Activated CD8-positive, alpha-beta T cell treated with anti-CD3 and anti-CD28 coated beads for 36 hours (primary cell): ENCODE measurements at regions not wholly inside any gene's neighbourhood (a gene's known extent, or its start where the extent isn't known, plus 50 kb on each side); places are given as distances from the start of the nearest gene placed in this dataset.
"Not testable (repeated sequence)": the region's sequence is repeated elsewhere in the genome, so short reads cannot be mapped to it uniquely, and the experiment has no call there.

Source experiments
- ATAC-seq: fragments of 200-7000 bp; cut with Tn5 transposase; one replicate; pipeline ENCODE4 v1.10.0; 2021; ENCODE audit warnings: mild to moderate bottlenecking, moderate library complexity
- CTCF ChIA-PET: fragments of 350-600 bp; sonication (Branson Sonifier 250); formaldehyde crosslinking; loops from one replicate; lab custom pipeline; 2021; ENCODE audit warnings: antibody characterized with exemption; lab: Charles Lee
- POLR2A ChIA-PET: fragments of 350-600 bp; sonication (Branson Sonifier 250); formaldehyde crosslinking; loops from one replicate; lab custom pipeline; 2021; ENCODE audit warnings: antibody characterized with exemption; lab: Charles Lee
- DNase-seq: peaks from one replicate; pipeline ENCODE4 v3.0.0-alpha.2; 2020
- H3K27ac Mint-ChIP-seq: one replicate; pipeline ENCODE4 v1.8.0; 2021; ENCODE audit warnings: mild to moderate bottlenecking, mixed read lengths
- H3K27me3 Mint-ChIP-seq: one replicate; pipeline ENCODE4 v1.8.0; 2021; ENCODE audit warnings: mixed read lengths
- H3K36me3 Mint-ChIP-seq: one replicate; pipeline ENCODE4 v1.8.0; 2021; ENCODE audit warnings: low read depth, mixed read lengths
- H3K4me1 Mint-ChIP-seq: one replicate; pipeline ENCODE4 v1.8.0; 2021; ENCODE audit warnings: low read depth, mixed read lengths
- H3K4me3 Mint-ChIP-seq: one replicate; pipeline ENCODE4 v1.8.0; 2021; ENCODE audit warnings: mild to moderate bottlenecking, moderate library complexity, mixed read lengths
- H3K9me3 Mint-ChIP-seq: one replicate; pipeline ENCODE4 v1.8.0; 2021; ENCODE audit warnings: mixed read lengths
- intact Hi-C: fragments of 100-400 bp; cut with micrococcal nuclease; formaldehyde crosslinking; loops from one replicate; pipeline ENCODE4 v1.10.0; 2022
- TF ChIP-seq, protein P1 (sequence below): fragments of 200-600 bp; IDR thresholded peaks from one replicate; pipeline ENCODE4 v1.8.0; 2022; ENCODE audit warnings: antibody characterized with exemption, mild to moderate bottlenecking

DNA sequence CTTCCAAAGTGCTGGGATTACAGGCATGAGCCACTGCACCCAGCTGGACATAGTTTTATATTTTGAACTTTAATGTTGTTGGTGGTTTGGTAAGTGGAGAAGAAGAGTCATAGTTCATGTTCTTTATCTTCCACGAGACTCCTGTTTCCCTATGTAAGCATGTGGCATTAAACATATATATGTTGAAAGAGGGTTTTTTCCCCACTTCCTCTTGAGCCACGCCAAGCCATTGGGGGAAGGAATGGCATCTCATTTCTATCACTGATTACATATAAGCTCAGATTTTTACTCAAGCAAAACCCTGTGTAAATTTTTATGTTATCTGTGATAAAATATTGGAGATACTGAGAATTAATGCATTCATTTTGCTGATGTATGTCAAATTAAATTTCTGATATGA lies 300.4 kb downstream of the PHF14 start:
- Mint-ChIP-seq H3K27ac (no peak overlapping the region), H3K27me3 (no peaks in the 10 kb centered on the region), H3K36me3 (no peaks in the 10 kb centered on the region), H3K4me3 (no peak overlapping the region), H3K4me1 (no peaks in the 10 kb centered on the region), H3K9me3 (no peaks in the 10 kb centered on the region)
- no peak for ATAC-seq
- no peak for DNase-seq
- CTCF ChIA-PET, result no interaction called here
- TF ChIP-seq, protein P1, sequence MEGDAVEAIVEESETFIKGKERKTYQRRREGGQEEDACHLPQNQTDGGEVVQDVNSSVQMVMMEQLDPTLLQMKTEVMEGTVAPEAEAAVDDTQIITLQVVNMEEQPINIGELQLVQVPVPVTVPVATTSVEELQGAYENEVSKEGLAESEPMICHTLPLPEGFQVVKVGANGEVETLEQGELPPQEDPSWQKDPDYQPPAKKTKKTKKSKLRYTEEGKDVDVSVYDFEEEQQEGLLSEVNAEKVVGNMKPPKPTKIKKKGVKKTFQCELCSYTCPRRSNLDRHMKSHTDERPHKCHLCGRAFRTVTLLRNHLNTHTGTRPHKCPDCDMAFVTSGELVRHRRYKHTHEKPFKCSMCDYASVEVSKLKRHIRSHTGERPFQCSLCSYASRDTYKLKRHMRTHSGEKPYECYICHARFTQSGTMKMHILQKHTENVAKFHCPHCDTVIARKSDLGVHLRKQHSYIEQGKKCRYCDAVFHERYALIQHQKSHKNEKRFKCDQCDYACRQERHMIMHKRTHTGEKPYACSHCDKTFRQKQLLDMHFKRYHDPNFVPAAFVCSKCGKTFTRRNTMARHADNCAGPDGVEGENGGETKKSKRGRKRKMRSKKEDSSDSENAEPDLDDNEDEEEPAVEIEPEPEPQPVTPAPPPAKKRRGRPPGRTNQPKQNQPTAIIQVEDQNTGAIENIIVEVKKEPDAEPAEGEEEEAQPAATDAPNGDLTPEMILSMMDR, result no peak
- POLR2A ChIA-PET, result no interaction called here
- intact Hi-C loops, result no loop called here

DNA sequence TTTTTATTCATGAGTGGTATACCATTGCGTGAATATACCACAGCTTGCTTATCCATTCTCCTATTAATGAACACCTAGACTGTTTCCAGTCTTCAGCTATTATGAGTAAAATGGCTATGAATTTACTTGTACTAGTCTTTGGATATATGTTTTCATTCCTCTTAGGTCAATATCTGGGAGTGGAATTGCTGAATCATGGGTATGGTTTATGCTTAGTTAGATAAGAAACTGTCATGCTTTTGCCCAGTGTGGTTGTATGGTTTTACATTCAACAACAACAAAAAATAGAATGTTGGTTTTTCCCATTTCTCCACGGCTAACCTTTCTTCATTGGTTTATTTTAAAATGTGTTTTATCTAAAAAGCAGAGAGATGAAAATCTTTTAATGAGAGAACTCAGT lies 308.3 kb downstream of the PHF14 start:
- POLR2A ChIA-PET, result no interaction called here
- Mint-ChIP-seq H3K27ac (no peak overlapping the region), H3K36me3 (no peaks in the 10 kb centered on the region), H3K9me3 (peaks cover 3% of the 10 kb centered on the region), H3K4me3 (no peak overlapping the region), H3K27me3 (no peaks in the 10 kb centered on the region), H3K4me1 (no peaks in the 10 kb centered on the region)
- DNase-seq (no peak), ATAC-seq (no peak)
- CTCF ChIA-PET, result no interaction called here
- intact Hi-C loops, result no loop called here
- TF ChIP-seq, protein P1, result no peak

DNA sequence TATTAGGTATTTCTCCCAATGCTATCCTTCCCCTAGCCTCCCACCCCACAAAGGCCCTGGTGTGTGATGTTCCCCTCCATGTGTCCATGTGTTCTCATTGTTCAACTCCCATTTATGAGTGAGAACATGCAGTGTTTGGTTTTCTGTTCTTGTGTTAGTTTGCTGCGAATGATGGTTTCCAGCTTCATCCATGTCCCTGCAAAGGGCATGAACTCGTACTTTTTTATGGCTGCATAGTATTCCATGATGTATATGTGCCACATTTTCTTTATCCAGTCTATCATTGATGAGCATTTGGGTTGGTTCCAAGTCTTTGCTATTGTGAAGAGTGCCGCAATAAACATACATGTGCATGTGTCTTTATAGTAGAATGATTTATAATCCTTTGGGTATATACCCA lies 309.9 kb downstream of the PHF14 start:
- H3K36me3 Mint-ChIP-seq, H3K27ac Mint-ChIP-seq, intact Hi-C loops, H3K4me1 Mint-ChIP-seq, POLR2A ChIA-PET, ATAC-seq, DNase-seq, H3K4me3 Mint-ChIP-seq, H3K27me3 Mint-ChIP-seq, CTCF ChIA-PET, H3K9me3 Mint-ChIP-seq: not testable (repeated sequence)

DNA sequence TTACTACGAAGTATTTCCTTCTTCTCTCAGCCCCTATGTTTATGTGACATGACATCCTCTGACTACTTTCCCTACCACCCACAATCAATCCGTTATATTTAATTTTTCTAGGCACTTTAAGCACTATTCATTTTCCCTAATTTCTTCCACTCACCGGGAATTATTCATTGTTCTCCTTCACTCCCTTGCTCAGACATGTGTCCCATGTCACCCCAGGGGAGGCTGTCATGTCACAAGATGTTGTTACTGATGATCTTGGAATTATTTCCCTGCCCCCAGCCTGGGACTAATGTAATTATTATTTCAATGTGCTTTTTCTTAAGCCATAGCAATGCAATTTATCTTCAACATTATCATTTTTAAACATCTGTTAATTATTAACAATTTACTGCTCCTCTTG lies 317.2 kb downstream of the PHF14 start:
- H3K4me3 Mint-ChIP-seq, result no peak overlapping the region
- POLR2A ChIA-PET, result no interaction called here
- CTCF ChIA-PET, result interaction anchor here (1.0 kb wide), 1 partner anchor 12 kb away, joined by 3 read pairs; no protein-coding TSS in a partner anchor
- no peak overlapping the region for H3K27ac Mint-ChIP-seq
- ATAC-seq (no peak), DNase-seq (no peak)
- no peaks in the 10 kb centered on the region for H3K4me1 Mint-ChIP-seq
- H3K36me3 Mint-ChIP-seq, result no peaks in the 10 kb centered on the region
- H3K9me3 Mint-ChIP-seq, result no peaks in the 10 kb centered on the region
- TF ChIP-seq, protein P1, result no peak
- intact Hi-C loops, result no loop called here
- no peaks in the 10 kb centered on the region for H3K27me3 Mint-ChIP-seq

DNA sequence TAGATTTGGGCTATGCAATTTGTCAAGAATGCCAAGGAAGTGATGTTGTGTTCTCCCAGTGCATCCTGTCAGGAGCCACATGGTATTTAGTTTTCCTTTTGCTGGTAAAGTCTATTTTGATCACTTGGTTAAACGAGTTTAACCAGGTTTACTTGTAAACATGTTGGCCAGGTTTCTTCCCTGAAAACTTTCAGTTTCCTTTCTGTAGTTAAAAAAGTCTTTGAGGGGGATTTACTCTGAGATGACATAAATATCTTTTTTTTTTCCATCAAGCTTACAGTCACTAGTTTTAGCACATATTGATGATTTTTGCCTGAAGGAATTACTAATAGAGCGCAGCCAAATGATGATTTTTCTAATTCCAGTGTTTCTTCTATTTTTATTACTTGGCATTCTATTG lies 320.5 kb downstream of the PHF14 start:
- no peaks in the 10 kb centered on the region for H3K36me3 Mint-ChIP-seq
- no peak overlapping the region for H3K27ac Mint-ChIP-seq
- H3K9me3 Mint-ChIP-seq, result no peaks in the 10 kb centered on the region
- no peaks in the 10 kb centered on the region for H3K4me1 Mint-ChIP-seq
- intact Hi-C loops, result no loop called here
- POLR2A ChIA-PET, result no interaction called here
- no peaks in the 10 kb centered on the region for H3K27me3 Mint-ChIP-seq
- DNase-seq (no peak), ATAC-seq (no peak)
- CTCF ChIA-PET, result no interaction called here
- TF ChIP-seq, protein P1, result no peak
- H3K4me3 Mint-ChIP-seq, result no peak overlapping the region

DNA sequence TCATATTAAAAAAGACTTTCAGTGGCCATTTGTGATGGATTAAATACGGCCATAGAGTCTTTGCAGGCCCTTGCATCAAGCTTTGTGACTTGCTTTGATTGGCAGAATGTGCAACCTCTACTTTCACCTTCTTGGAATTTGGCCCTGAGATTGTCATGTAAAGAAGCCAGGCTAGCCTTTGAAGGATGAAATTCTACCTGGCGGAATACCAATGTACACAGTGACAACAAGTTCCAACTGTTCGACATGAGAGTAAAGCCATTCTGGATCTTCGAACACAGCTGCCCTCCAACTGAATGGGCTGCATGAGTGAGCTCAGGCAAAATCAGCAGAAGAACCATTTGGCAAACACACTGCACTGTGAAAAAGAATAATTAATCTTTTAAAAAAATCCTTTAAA lies 321.3 kb downstream of the PHF14 start:
- intact Hi-C loops, result no loop called here
- TF ChIP-seq, protein P1, result no peak
- ATAC-seq (no peak), DNase-seq (no peak)
- ChIA-PET POLR2A (no interaction called here), CTCF (no interaction called here)
- H3K9me3 Mint-ChIP-seq, result no peaks in the 10 kb centered on the region
- no peak overlapping the region for H3K27ac Mint-ChIP-seq
- H3K36me3 Mint-ChIP-seq, result no peaks in the 10 kb centered on the region
- H3K4me3 Mint-ChIP-seq, result no peak overlapping the region
- no peaks in the 10 kb centered on the region for H3K27me3 Mint-ChIP-seq
- H3K4me1 Mint-ChIP-seq, result no peaks in the 10 kb centered on the region
